OCI-LY7 (cell line): ENCODE measurements at regions not wholly inside any gene's neighbourhood (a gene's known extent, or its start where the extent isn't known, plus 50 kb on each side); places are given as distances from the start of the nearest gene placed in this dataset.
"Not testable (repeated sequence)": the region's sequence is repeated elsewhere in the genome, so short reads cannot be mapped to it uniquely, and the experiment has no call there.

Source experiments
- BruUV-seq: library from RNA; stranded (reverse); fragments of 400-500 nt; replicated peaks from 2 replicates; lab custom pipeline; 2021; lab: Mats Ljungman, UMichigan
- CTCF ChIA-PET: fragments of 300-600 bp; sonication (Branson Sonifier 250); formaldehyde crosslinking; loops from one replicate; lab custom pipeline; 2022; ENCODE audit warnings: antibody characterized with exemption; ENCODE audit not compliant: unreplicated experiment; lab: Charles Lee
- POLR2A ChIA-PET: fragments of 300-600 bp; sonication (Branson Sonifier 250); formaldehyde crosslinking; loops from one replicate; lab custom pipeline; 2022; ENCODE audit warnings: antibody characterized with exemption; lab: Charles Lee
- DNase-seq: peaks from one replicate; pipeline ENCODE4 v3.0.0-alpha.2; 2015; ENCODE audit warnings: low spot score
- H2AFZ ChIP-seq: fragments of 200-600 bp; sonication (generic), shearing (Covaris generic); 2 replicates; pipeline ENCODE4 v1.6.1; 2014; ENCODE audit warnings: mild to moderate bottlenecking, antibody characterized with exemption, low read length, moderate library complexity
- H3K27ac ChIP-seq: fragments of 200-600 bp; sonication (generic); 2 replicates; pipeline ENCODE4 v1.5.1; 2014; ENCODE audit warnings: mixed run types, low read depth, mild to moderate bottlenecking, moderate library complexity, low read length, inconsistent platforms; ENCODE audit not compliant: poor library complexity, severe bottlenecking
- H3K36me3 ChIP-seq: fragments of 200-600 bp; sonication (generic); 2 replicates; pipeline ENCODE4 v1.6.1; 2014; ENCODE audit warnings: mild to moderate bottlenecking, antibody characterized with exemption, low read length, moderate library complexity, mixed read lengths; ENCODE audit not compliant: insufficient read depth
- H3K4me1 ChIP-seq: fragments of 200-600 bp; sonication (generic); 2 replicates; pipeline ENCODE4 v1.5.1; 2014; ENCODE audit warnings: mild to moderate bottlenecking, low read length; ENCODE audit not compliant: insufficient read depth, poor library complexity, severe bottlenecking
- H3K4me2 ChIP-seq: fragments of 200-600 bp; sonication (generic); 2 replicates; pipeline ENCODE4 v1.6.1; 2014; ENCODE audit warnings: mild to moderate bottlenecking, low read length
- H3K4me3 ChIP-seq: fragments of 200-600 bp; sonication (generic); 2 replicates; pipeline ENCODE4 v1.5.1; 2014; ENCODE audit warnings: mild to moderate bottlenecking, low read depth, low read length; ENCODE audit not compliant: poor library complexity, severe bottlenecking
- H3K79me2 ChIP-seq: fragments of 200-600 bp; sonication (generic); 2 replicates; pipeline ENCODE4 v1.6.1; 2016; ENCODE audit warnings: low read depth, mild to moderate bottlenecking, low read length, moderate library complexity, mixed read lengths; ENCODE audit not compliant: insufficient read depth
- H3K9me2 ChIP-seq: fragments of 200-600 bp; sonication (generic); 2 replicates; pipeline ENCODE4 v1.6.1; 2016; ENCODE audit warnings: mild to moderate bottlenecking, low read length, mixed read lengths; ENCODE audit not compliant: insufficient read depth
- H3K9me3 ChIP-seq: fragments of 200-600 bp; sonication (generic); 2 replicates; pipeline ENCODE4 v1.6.1; 2014; ENCODE audit warnings: mild to moderate bottlenecking, mixed run types, low read length, mixed read lengths
- H4K20me1 ChIP-seq: fragments of 200-600 bp; sonication (generic); 2 replicates; pipeline ENCODE4 v1.6.1; 2014; ENCODE audit warnings: mild to moderate bottlenecking, antibody characterized with exemption, low read length, moderate library complexity, mixed read lengths; ENCODE audit not compliant: insufficient read depth
- CTCF ChIP-seq: fragments of 200-600 bp; sonication (generic); conservative IDR thresholded peaks from 2 replicates; pipeline ENCODE4 v1.5.1; 2014; ENCODE audit warnings: mild to moderate bottlenecking, antibody characterized with exemption, low read length, moderate library complexity, mixed read lengths
- EZH2phosphoT487 ChIP-seq: fragments of 200-600 bp; sonication (generic); IDR thresholded peaks from 2 replicates; pipeline ENCODE4 v1.6.1; 2018; ENCODE audit warnings: low read depth, borderline replicate concordance, mild to moderate bottlenecking, mixed run types, antibody characterized with exemption, low read length, moderate library complexity, mixed read lengths
- intact Hi-C: fragments of 100-400 bp; cut with micrococcal nuclease; formaldehyde crosslinking; loops from one replicate; pipeline ENCODE4 v1.10.0; 2022; ENCODE audit not compliant: unreplicated experiment

- POLR2A ChIA-PET: no interaction called here
- Histone ChIP-seq H3K27ac (no peak overlapping the region), H3K4me2 (no peak overlapping the region), H4K20me1 (no peaks in the 10 kb centered on the region), H3K9me2 (no peaks in the 10 kb centered on the region), H3K9me3 (no peaks in the 10 kb centered on the region), H3K4me1 (no peaks in the 10 kb centered on the region), H2AFZ (no peak overlapping the region), H3K36me3 (no peaks in the 10 kb centered on the region), H3K4me3 (no peak overlapping the region), H3K79me2 (no peaks in the 10 kb centered on the region)
- BruUV-seq: no TSS peak
- TF ChIP-seq CTCF (no peak), EZH2phosphoT487 (no peak)
- intact Hi-C loops: no loop called here
- DNase-seq: no peak
- CTCF ChIA-PET: no interaction called here
Observed at GRCh38 chr4:103264905-103265304, 66.8 kb upstream of the CENPE start.

- POLR2A ChIA-PET, H3K4me3 ChIP-seq, H3K27ac ChIP-seq, H3K4me2 ChIP-seq, H4K20me1 ChIP-seq, BruUV-seq, intact Hi-C loops, H3K9me3 ChIP-seq, H3K4me1 ChIP-seq, CTCF ChIA-PET, H3K79me2 ChIP-seq, H2AFZ ChIP-seq, H3K9me2 ChIP-seq, DNase-seq, H3K36me3 ChIP-seq: not testable (repeated sequence)
Observed at GRCh38 chr4:103256068-103256467, 57.9 kb upstream of the CENPE start.
